Bronchial epithelial cell (primary cell): ENCODE measurements at regions not wholly inside any gene's neighbourhood (a gene's known extent, or its start where the extent isn't known, plus 50 kb on each side); places are given as distances from the start of the nearest gene placed in this dataset.

Experiments
- DNase-seq: peaks from one replicate; pipeline ENCODE4 v3.0.0-alpha.2; 2010; ENCODE audit warnings: low read depth
- FAIRE-seq: peaks from 2 replicates; lab custom pipeline; 2011; peaks lifted over from hg19 to GRCh38; lab: Jason Lieb, UNC
- H3K27me3 ChIP-seq: 2 replicates; pipeline ENCODE4 v1.5.1; 2011; ENCODE audit warnings: low read length; ENCODE audit not compliant: control insufficient read depth, insufficient read depth
- H3K36me3 ChIP-seq: 2 replicates; pipeline ENCODE4 v1.5.1; 2011; ENCODE audit warnings: low read length; ENCODE audit not compliant: control insufficient read depth, insufficient read depth
- H3K4me3 ChIP-seq: 2 replicates; pipeline ENCODE4 v1.5.1; 2011; ENCODE audit warnings: mild to moderate bottlenecking, low read depth, low read length, control low read depth
- CTCF ChIP-seq: IDR thresholded peaks from 2 replicates; pipeline ENCODE4 v1.5.1; 2011; ENCODE audit warnings: mild to moderate bottlenecking, moderate library complexity, low read length, control low read depth, inconsistent platforms; ENCODE audit not compliant: insufficient read depth, severe bottlenecking

- no peak for TF ChIP-seq CTCF
- DNase-seq (peak; percentile 12), FAIRE-seq (no peak)
- Histone ChIP-seq H3K4me3 (no peak overlapping the region), H3K27me3 (peaks cover 1% of the 10 kb centered on the region), H3K36me3 (no peaks in the 10 kb centered on the region)
These were observed 219.9 kb downstream of the HIPK3 start for GRCh38 chr11:33476945-33477606.

DNA sequence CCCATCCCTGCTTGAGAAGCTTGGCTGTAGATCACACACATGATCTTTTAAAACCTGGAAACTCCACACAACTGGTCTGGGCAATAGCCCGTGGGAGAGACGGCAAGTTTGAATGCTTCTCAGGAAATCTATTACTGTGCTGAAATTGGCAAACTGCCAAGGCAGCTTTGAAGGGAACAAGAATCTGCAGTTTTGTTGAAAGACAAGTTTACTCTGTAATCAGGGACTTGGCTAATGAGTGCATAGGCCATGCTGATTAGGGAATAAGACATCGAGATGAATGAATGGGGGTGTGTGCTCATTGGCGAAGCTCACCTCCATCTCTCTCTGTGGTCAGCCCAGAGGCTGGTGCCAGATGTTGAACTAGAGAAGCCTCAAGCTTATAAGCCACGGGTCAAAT is 218.8 kb downstream of the HIPK3 start:
- Histone ChIP-seq H3K36me3 (no peaks in the 10 kb centered on the region), H3K27me3 (peaks cover 1% of the 10 kb centered on the region), H3K4me3 (no peak overlapping the region)
- no peak for TF ChIP-seq CTCF
- FAIRE-seq (no peak), DNase-seq (peak; percentile 69)

GRCh38 chr11:33474866-33475265 is 217.7 kb downstream of the HIPK3 start:
- no peak for DNase-seq
- Histone ChIP-seq H3K36me3 (no peaks in the 10 kb centered on the region), H3K4me3 (no peak overlapping the region), H3K27me3 (no peaks in the 10 kb centered on the region)
- FAIRE-seq: no peak
- no peak for TF ChIP-seq CTCF

DNA sequence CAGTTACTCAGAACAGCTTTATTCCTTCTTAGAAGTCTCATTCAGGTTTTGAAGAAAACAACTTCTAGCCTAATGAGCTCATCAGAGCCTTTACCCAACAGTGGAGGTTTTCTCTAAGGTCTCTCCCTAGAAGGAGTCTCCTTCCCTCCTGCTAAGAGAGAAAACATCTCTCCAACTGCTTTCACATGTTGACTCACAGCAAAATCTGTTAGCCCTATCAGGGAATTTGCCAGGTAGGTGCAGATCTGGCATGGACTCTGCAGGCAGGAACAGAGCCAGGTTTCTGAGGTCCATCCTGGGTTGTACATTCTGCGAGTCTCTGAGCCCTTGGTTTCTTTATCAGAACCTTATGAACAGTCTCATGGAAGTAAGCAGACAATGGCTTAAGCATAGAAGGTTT is 214.4 kb downstream of the HIPK3 start:
- no peak overlapping the region for H3K4me3 ChIP-seq
- H3K36me3 ChIP-seq: no peaks in the 10 kb centered on the region
- DNase-seq: no peak
- TF ChIP-seq CTCF: no peak
- no peak for FAIRE-seq
- H3K27me3 ChIP-seq: no peaks in the 10 kb centered on the region

GRCh38 chr11:33467966-33468365 is 210.8 kb downstream of the HIPK3 start:
- FAIRE-seq (no peak), DNase-seq (no peak)
- no peak overlapping the region for H3K4me3 ChIP-seq
- H3K27me3 ChIP-seq: no peaks in the 10 kb centered on the region
- no peak for TF ChIP-seq CTCF
- H3K36me3 ChIP-seq: no peaks in the 10 kb centered on the region

DNA sequence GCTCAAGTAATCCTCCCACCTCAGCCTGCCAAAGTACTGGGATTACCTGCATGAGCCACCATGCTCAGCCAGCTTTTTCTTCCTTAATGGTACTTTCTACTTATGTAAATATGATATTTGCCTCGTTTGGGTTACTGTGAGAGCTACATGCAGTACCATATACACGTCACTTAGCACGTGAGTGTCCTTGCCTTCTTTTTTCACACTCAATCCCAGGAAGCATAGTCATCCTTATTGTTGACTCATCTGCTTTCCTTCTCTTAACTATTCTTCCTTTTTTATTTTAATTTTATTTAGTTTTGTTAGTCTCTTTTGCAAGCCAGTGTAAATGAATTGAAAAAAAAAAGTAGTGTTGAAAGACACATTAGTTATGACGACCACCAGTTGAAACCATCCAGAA is 205.9 kb downstream of the HIPK3 start:
- no peaks in the 10 kb centered on the region for H3K27me3 ChIP-seq
- DNase-seq (peak; percentile 42), FAIRE-seq (no peak)
- no peak overlapping the region for H3K4me3 ChIP-seq
- no peak for TF ChIP-seq CTCF
- H3K36me3 ChIP-seq: no peaks in the 10 kb centered on the region
